ENCODE measurements at regions not wholly inside any gene's neighbourhood (a gene's known extent, or its start where the extent isn't known, plus 50 kb on each side); places are given as distances from the start of the nearest gene placed in this dataset.
A peak's percentile ranks its signal among the peaks of the same experiment; 100 is the strongest.

DNA sequence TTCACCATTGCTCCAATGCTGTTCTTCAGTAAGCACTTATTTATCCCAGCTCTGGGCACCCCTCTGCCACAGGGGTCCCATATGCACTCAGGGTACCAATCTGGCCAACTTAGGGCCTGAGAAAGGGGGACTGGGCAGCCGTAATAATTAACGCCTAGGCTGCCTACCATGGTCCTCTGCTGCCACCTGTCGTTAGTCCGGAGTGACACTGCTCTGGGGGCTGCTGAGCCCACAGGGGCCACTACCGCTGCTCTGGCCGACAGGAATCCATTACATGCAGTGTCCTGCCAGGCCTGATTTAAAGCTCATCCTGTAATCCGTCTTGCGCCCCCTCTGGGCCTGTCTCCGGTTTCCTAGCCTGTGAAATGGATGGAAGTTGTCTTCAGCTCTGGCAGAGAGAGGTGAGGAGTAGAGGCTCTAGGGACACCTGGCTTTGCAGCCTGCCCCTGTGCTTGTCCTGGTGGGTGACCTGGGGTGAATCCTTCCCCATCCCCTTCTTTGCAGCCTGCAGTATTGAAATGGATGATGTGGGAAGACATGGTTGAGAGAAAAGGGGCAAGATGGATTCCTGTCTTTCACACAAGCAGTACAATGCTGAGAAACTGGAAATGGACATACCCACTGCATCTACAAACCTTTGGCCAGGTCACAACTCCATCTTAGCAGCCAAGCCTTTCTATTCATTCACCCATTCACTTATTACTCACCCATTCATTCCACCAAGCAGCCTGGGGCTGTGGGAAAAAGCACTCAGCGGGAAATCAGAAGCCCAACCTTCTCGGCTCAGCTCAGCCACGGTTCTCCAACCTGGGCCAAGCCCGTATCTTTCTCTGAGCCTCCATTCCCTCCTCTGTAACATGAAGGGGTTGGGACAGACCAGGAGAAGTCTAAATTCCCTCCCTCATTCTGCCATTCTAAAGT, 116.3 kb upstream of the NALF2 start (continued):
- TF ChIP-seq, protein P1, sequence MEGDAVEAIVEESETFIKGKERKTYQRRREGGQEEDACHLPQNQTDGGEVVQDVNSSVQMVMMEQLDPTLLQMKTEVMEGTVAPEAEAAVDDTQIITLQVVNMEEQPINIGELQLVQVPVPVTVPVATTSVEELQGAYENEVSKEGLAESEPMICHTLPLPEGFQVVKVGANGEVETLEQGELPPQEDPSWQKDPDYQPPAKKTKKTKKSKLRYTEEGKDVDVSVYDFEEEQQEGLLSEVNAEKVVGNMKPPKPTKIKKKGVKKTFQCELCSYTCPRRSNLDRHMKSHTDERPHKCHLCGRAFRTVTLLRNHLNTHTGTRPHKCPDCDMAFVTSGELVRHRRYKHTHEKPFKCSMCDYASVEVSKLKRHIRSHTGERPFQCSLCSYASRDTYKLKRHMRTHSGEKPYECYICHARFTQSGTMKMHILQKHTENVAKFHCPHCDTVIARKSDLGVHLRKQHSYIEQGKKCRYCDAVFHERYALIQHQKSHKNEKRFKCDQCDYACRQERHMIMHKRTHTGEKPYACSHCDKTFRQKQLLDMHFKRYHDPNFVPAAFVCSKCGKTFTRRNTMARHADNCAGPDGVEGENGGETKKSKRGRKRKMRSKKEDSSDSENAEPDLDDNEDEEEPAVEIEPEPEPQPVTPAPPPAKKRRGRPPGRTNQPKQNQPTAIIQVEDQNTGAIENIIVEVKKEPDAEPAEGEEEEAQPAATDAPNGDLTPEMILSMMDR (IDR thresholded peaks at IDR 0.05 in 2 of 3, conservative IDR thresholded peaks at IDR 0.05 in 1 of 3; ENCODE audit: control insufficient read depth in 2 of 3, extremely low read depth in 1 of 3, insufficient read depth in 1 of 3, low read depth in 3 of 3, low read length in 3 of 3), result peak; percentile 72 to 79 (median 74)
- no peak for TF ChIP-seq TCF12 (IDR thresholded peaks at IDR 0.05; ENCODE audit: low read depth, low read length)

DNA sequence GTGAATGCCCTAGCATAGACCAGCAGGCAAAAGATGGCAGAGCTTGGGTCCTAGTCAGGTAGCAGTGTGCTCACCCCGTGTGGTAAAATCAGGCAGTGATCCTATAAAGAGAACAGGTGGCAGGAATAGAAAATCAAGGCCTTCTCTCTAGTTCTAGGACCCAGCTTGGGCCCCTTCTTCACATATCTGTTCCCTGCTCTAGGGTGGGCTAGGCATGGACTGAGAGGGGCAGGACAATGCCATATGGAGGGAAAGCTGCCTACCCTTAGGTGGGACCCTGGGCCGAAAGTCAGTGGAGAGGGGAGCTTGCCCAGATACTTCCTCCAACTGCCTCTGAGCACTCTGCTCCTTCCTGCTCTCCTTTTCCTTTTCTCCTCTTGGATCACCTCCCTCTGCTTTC, 117.4 kb upstream of the NALF2 start:
- intact Hi-C loops (cut with micrococcal nuclease; ENCODE audit: unreplicated experiment), result loop anchor here (1.0 to 10.0 kb wide), 5 partner anchors 164 to 654 kb away; partner anchors contain the start of gene EFNB1
- 6% methylated on average over 2 of the region's 2 CpGs for WGBS (ENCODE audit: insufficient coverage, insufficient replicate concordance, low lambda C conversion rate, missing lambda C conversion rate)
- no TSS peak for BruUV-seq (replicated peaks)
- TF ChIP-seq WRNIP1 (IDR thresholded peaks at IDR 0.05; ENCODE audit: borderline replicate concordance, low read depth, low read length) (no peak), SMAD1 (IDR thresholded peaks at IDR 0.05; ENCODE audit: low read depth, partially characterized antibody) (no peak), NFYB (IDR thresholded peaks at IDR 0.05; ENCODE audit: insufficient read depth, low read depth, low read length) (no peak), JUNB (IDR thresholded peaks at IDR 0.05) (no peak), MTA3 (IDR thresholded peaks at IDR 0.05; ENCODE audit: borderline replicate concordance, low read length) (no peak), NFXL1 (IDR thresholded peaks at IDR 0.05; ENCODE audit: borderline replicate concordance) (no peak)
- TF ChIP-seq, protein P2, sequence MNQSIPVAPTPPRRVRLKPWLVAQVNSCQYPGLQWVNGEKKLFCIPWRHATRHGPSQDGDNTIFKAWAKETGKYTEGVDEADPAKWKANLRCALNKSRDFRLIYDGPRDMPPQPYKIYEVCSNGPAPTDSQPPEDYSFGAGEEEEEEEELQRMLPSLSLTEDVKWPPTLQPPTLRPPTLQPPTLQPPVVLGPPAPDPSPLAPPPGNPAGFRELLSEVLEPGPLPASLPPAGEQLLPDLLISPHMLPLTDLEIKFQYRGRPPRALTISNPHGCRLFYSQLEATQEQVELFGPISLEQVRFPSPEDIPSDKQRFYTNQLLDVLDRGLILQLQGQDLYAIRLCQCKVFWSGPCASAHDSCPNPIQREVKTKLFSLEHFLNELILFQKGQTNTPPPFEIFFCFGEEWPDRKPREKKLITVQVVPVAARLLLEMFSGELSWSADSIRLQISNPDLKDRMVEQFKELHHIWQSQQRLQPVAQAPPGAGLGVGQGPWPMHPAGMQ (IDR thresholded peaks at IDR 0.05; ENCODE audit: borderline replicate concordance), result no peak
- TF ChIP-seq, protein P3, sequence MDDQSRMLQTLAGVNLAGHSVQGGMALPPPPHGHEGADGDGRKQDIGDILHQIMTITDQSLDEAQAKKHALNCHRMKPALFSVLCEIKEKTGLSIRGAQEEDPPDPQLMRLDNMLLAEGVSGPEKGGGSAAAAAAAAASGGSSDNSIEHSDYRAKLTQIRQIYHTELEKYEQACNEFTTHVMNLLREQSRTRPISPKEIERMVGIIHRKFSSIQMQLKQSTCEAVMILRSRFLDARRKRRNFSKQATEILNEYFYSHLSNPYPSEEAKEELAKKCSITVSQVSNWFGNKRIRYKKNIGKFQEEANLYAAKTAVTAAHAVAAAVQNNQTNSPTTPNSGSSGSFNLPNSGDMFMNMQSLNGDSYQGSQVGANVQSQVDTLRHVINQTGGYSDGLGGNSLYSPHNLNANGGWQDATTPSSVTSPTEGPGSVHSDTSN (IDR thresholded peaks at IDR 0.05; ENCODE audit: insufficient replicate concordance, low read depth, low read length), result no peak
- TF ChIP-seq, protein P4, sequence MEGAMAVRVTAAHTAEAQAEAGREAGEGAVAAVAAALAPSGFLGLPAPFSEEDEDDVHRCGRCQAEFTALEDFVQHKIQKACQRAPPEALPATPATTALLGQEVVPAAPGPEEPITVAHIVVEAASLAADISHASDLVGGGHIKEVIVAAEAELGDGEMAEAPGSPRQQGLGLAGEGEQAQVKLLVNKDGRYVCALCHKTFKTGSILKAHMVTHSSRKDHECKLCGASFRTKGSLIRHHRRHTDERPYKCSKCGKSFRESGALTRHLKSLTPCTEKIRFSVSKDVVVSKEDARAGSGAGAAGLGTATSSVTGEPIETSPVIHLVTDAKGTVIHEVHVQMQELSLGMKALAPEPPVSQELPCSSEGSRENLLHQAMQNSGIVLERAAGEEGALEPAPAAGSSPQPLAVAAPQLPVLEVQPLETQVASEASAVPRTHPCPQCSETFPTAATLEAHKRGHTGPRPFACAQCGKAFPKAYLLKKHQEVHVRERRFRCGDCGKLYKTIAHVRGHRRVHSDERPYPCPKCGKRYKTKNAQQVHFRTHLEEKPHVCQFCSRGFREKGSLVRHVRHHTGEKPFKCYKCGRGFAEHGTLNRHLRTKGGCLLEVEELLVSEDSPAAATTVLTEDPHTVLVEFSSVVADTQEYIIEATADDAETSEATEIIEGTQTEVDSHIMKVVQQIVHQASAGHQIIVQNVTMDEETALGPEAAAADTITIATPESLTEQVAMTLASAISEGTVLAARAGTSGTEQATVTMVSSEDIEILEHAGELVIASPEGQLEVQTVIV (IDR thresholded peaks at IDR 0.05; ENCODE audit: borderline replicate concordance, partially characterized antibody), result no peak

More for the DNA sequence above, 117.4 kb upstream of the NALF2 start:
- Histone ChIP-seq H3K4me2 (ENCODE audit: control insufficient read depth, insufficient read depth) (no peak overlapping the region), H3K27me3 (replicated peaks in 1 of 2; ENCODE audit: control insufficient read depth in 2 of 2, insufficient read depth in 2 of 2, low read length in 1 of 2) (no peaks in the 10 kb centered on the region), H3K4me3 (no peak overlapping the region), H3K27ac (ENCODE audit: control insufficient read depth, insufficient read depth) (no peak overlapping the region), H3K36me3 (ENCODE audit: control insufficient read depth in 2 of 2, insufficient read depth in 2 of 2, low read length in 1 of 2) (no peaks in the 10 kb centered on the region), H4K20me1 (ENCODE audit: control insufficient read depth, insufficient read depth) (no peaks in the 10 kb centered on the region), H3K9me3 (replicated peaks; ENCODE audit: control insufficient read depth, insufficient read depth, low read length) (no peaks in the 10 kb centered on the region), H3K79me2 (ENCODE audit: control insufficient read depth, insufficient read depth, low read length) (no peaks in the 10 kb centered on the region), H3K9ac (ENCODE audit: control insufficient read depth, insufficient read depth, low read length) (no peak overlapping the region), H2AFZ (ENCODE audit: control insufficient read depth, low read depth, low read length) (no peak overlapping the region), H3K4me1 (ENCODE audit: control insufficient read depth, insufficient read depth, low read length) (no peaks in the 10 kb centered on the region)
- RAD21 ChIA-PET (ENCODE audit: unreplicated experiment), result interaction anchor here (0.8 to 1.4 kb wide), 3 partner anchors 98 to 653 kb away, joined by 3 to 17 read pairs (median 4); partner anchors contain the start of gene EFNB1
- in situ Hi-C loops (cut with MboI), result loop anchor here (10.0 kb wide), 2 partner anchors 562 to 882 kb away; partner anchors contain the start of gene EFNB1
- FAIRE-seq (no peak), DNase-seq (ENCODE audit: low read depth, low spot score) (no peak), ATAC-seq (no peak)
- CTCF ChIA-PET, result interaction anchor here (0.7 to 2.5 kb wide), 10 partner anchors 8 to 653 kb away, joined by 3 to 26 read pairs (median 4); partner anchors contain the start of gene EFNB1
- POLR2A ChIA-PET, result no interaction called here
- SMC1A ChIA-PET (ENCODE audit: uncharacterized antibody, unreplicated experiment), result interaction anchor here (0.7 to 1.4 kb wide), 3 partner anchors 12 to 559 kb away, joined by 3 to 4 read pairs (median 3); no protein-coding TSS in a partner anchor
